ENCODE measurements at regions not wholly inside any gene's neighbourhood (a gene's known extent, or its start where the extent isn't known, plus 50 kb on each side); places are given as distances from the start of the nearest gene placed in this dataset.
A peak's percentile ranks its signal among the peaks of the same experiment; 100 is the strongest.

- H3K4me2 ChIP-seq (ENCODE audit: insufficient read depth, insufficient read length, low read length): no peak overlapping the region
- peak overlapping the region; percentile 60 for H2AFZ ChIP-seq (ENCODE audit: low read length)
- no peak for TF ChIP-seq CTCF (conservative IDR thresholded peaks at IDR 0.05)
- no peak overlapping the region for H4K8ac ChIP-seq (replicated peaks; ENCODE audit: insufficient read length, low read depth, low read length)
- no peak overlapping the region for H4K5ac ChIP-seq (ENCODE audit: insufficient read length, low read depth, low read length)
- no peak overlapping the region for H3K18ac ChIP-seq (ENCODE audit: insufficient read length, low read depth, low read length)
- H2BK5ac ChIP-seq (ENCODE audit: insufficient read length, low read length): no peak overlapping the region
- no peaks in the 10 kb centered on the region; the same call in 1 of the 2 replicates for H3K4me1 ChIP-seq (ENCODE audit: insufficient read depth, low read length)
- no peak overlapping the region for H4K91ac ChIP-seq (ENCODE audit: insufficient read length, low read depth, low read length)
- H3K79me2 ChIP-seq (ENCODE audit: insufficient read depth, low read length): no peaks in the 10 kb centered on the region
- no peak overlapping the region for H3K4ac ChIP-seq (ENCODE audit: low read depth, low read length)
- no peak overlapping the region for H3K56ac ChIP-seq (ENCODE audit: insufficient read length, low read depth, low read length)
- Mint-ChIP-seq H3K27ac (no peak overlapping the region), H3K36me3 (ENCODE audit: insufficient read depth in 1 of 3, low read depth in 3 of 3) (no peaks in the 10 kb centered on the region), H3K27me3 (ENCODE audit: low read depth) (peaks cover 3% of the 10 kb centered on the region; the same call in 1 of the 2 replicates), H3K9me3 (no peaks in the 10 kb centered on the region), H3K4me1 (peaks cover 14 to 18% of the 10 kb centered on the region in 2 experiments), H3K4me3 (no peak overlapping the region)
- WGBS (ENCODE audit: extremely low coverage, insufficient read length, low lambda C conversion rate): no CpG with 5 or more reads among the region's 7 CpGs
- H2BK15ac ChIP-seq (ENCODE audit: low read depth, low read length): no peak overlapping the region
- H3K27me3 ChIP-seq (ENCODE audit: insufficient read depth, low read length): no peaks in the 10 kb centered on the region
- no peaks in the 10 kb centered on the region for H3K23me2 ChIP-seq (ENCODE audit: insufficient read length, low read depth, low read length, poor library complexity, severe bottlenecking)
- no peak overlapping the region for H3K14ac ChIP-seq (ENCODE audit: insufficient read depth, low read length)
- H2BK120ac ChIP-seq (ENCODE audit: low read depth, low read length, poor library complexity, severe bottlenecking): no peak overlapping the region
- DNase-seq: peak; percentile 83
- H2BK12ac ChIP-seq (ENCODE audit: insufficient read length, low read depth, low read length): no peak overlapping the region
- H3K9me3 ChIP-seq (ENCODE audit: control insufficient read depth, low read depth, low read length): no peaks in the 10 kb centered on the region
- H3K9ac ChIP-seq (ENCODE audit: extremely low read depth, insufficient read length, low read length): no peak overlapping the region
- no peak overlapping the region for H2AK5ac ChIP-seq (ENCODE audit: insufficient read length, low read length)
- H4K20me1 ChIP-seq (ENCODE audit: control insufficient read depth, insufficient read depth, insufficient read length): no peaks in the 10 kb centered on the region
- no peak overlapping the region for H2BK20ac ChIP-seq (ENCODE audit: low read depth, low read length, poor library complexity, severe bottlenecking)
- no peak overlapping the region for H3T11ph ChIP-seq (ENCODE audit: low read length)
- H3K23ac ChIP-seq (ENCODE audit: insufficient read length, low read depth, low read length): no peak overlapping the region
- H3K27ac ChIP-seq (ENCODE audit: insufficient read length, low read depth, low read length): no peak overlapping the region
- H3K79me1 ChIP-seq (ENCODE audit: insufficient read depth, low read depth, low read length, poor library complexity, severe bottlenecking): no peaks in the 10 kb centered on the region
These were observed 61.9 kb upstream of the TAGAP start for GRCh38 chr6:159106627-159107241.

Data from H9 (cell line).